A549 (cell line): ENCODE measurements at regions not wholly inside any gene's neighbourhood (a gene's known extent, or its start where the extent isn't known, plus 50 kb on each side); places are given as distances from the start of the nearest gene placed in this dataset.

Experiments used
- BHLHE40 ChIP-seq: IDR thresholded peaks from 2 replicates; pipeline ENCODE4 v1.6.1; 2012; ENCODE audit warnings: low read depth, low read length, inconsistent platforms
- CBX8 ChIP-seq: fragments of 200-600 bp; sonication (generic); IDR thresholded peaks from 2 replicates; pipeline ENCODE4 v1.6.1; 2016
- CEBPB ChIP-seq, 2 experiments: fragments of >200 bp in 1 of 2; sonication (Bioruptor Twin) in 1 of 2; formaldehyde crosslinking in 1 of 2; IDR thresholded peaks; 2 replicates each; pipeline ENCODE4 v1.6.1; 2012 to 2016
- CHD2 ChIP-seq: fragments of 150-350 bp; IDR thresholded peaks from 2 replicates; pipeline ENCODE4 v1.6.1; 2014; ENCODE audit warnings: low read length; ENCODE audit not compliant: partially characterized antibody
- CHD4 ChIP-seq: fragments of 200-600 bp; sonication (generic); IDR thresholded peaks from 2 replicates; pipeline ENCODE4 v1.6.1; 2016; ENCODE audit warnings: antibody characterized with exemption, mild to moderate bottlenecking, borderline replicate concordance
- EHF ChIP-seq: fragments of 250-450 bp; sonication (Bioruptor Pico); IDR thresholded peaks from 2 replicates; pipeline ENCODE4 v1.5.0; 2020; ENCODE audit warnings: mild to moderate bottlenecking
- EP300 ChIP-seq, 2 experiments: fragments of >200 bp; sonication (Bioruptor Twin); formaldehyde crosslinking; IDR thresholded peaks; 2 replicates in 1 of 2; 3 replicates in 1 of 2; pipeline ENCODE4 v1.6.1; 2016 to 2017
- FOSL2 ChIP-seq, 2 experiments: fragments of 450-650 bp in 1 of 2; fragments of >200 bp in 1 of 2; sonication (Bioruptor Twin) in 1 of 2; formaldehyde crosslinking; IDR thresholded peaks; 2 replicates each; pipeline versions ENCODE4 v1.5.0 to v1.6.1; 2016 to 2020; ENCODE audit warnings: mild to moderate bottlenecking in 1 of 2, moderate library complexity in 1 of 2
- GATA3 ChIP-seq: IDR thresholded peaks from 2 replicates; pipeline ENCODE4 v1.6.1; 2012; ENCODE audit warnings: borderline replicate concordance
- HDAC2 ChIP-seq: fragments of 200-600 bp; sonication (generic); IDR thresholded peaks from 2 replicates; pipeline ENCODE4 v1.6.1; 2016
- HEYL ChIP-seq: fragments of 250-450 bp; sonication (Bioruptor Pico); IDR thresholded peaks from 2 replicates; pipeline ENCODE4 v1.8.0; 2021; ENCODE audit warnings: mild to moderate bottlenecking, moderate library complexity
- HMGXB4 ChIP-seq: fragments of 250-450 bp; sonication (Bioruptor Pico); IDR thresholded peaks from 2 replicates; pipeline ENCODE4 v1.5.0; 2021; ENCODE audit warnings: mild to moderate bottlenecking, moderate library complexity, borderline replicate concordance
- HOXA7 ChIP-seq: fragments of 250-450 bp; sonication (Bioruptor Pico); IDR thresholded peaks from 2 replicates; pipeline ENCODE4 v1.5.0; 2020; ENCODE audit warnings: mild to moderate bottlenecking, moderate library complexity
- HOXB13 ChIP-seq: fragments of 250-450 bp; sonication (Bioruptor Pico); IDR thresholded peaks from 2 replicates; pipeline ENCODE4 v1.5.0; 2020; ENCODE audit warnings: low read depth, mild to moderate bottlenecking, moderate library complexity
- HOXB5 ChIP-seq: fragments of 250-450 bp; sonication (Bioruptor Pico); IDR thresholded peaks from 2 replicates; pipeline ENCODE4 v1.5.0; 2020; ENCODE audit warnings: mild to moderate bottlenecking, moderate library complexity
- JUN ChIP-seq, 2 experiments: fragments of >200 bp; sonication (Bioruptor Twin); formaldehyde crosslinking; IDR thresholded peaks; 2 replicates in 1 of 2; 3 replicates in 1 of 2; pipeline ENCODE4 v1.6.1; 2016 to 2017
- KDM1A ChIP-seq: fragments of 200-600 bp; sonication (generic); IDR thresholded peaks from 2 replicates; pipeline ENCODE4 v1.6.1; 2016; ENCODE audit warnings: low read depth, mild to moderate bottlenecking
- KDM5A ChIP-seq: fragments of 200-600 bp; sonication (generic); IDR thresholded peaks from 2 replicates; pipeline ENCODE4 v1.6.1; 2016; ENCODE audit warnings: antibody characterized with exemption, mild to moderate bottlenecking
- MAFK ChIP-seq: fragments of 450-650 bp; IDR thresholded peaks from 2 replicates; pipeline ENCODE4 v1.6.1; 2014; ENCODE audit not compliant: partially characterized antibody
- MAX ChIP-seq: IDR thresholded peaks from 2 replicates; pipeline ENCODE4 v1.6.1; 2012
- NPAS2 ChIP-seq: fragments of 250-450 bp; sonication (Bioruptor Pico); IDR thresholded peaks from 2 replicates; pipeline ENCODE4 v1.8.0; 2022; ENCODE audit warnings: mild to moderate bottlenecking, moderate library complexity, borderline replicate concordance
- PBX3 ChIP-seq: IDR thresholded peaks from 2 replicates; pipeline ENCODE4 v1.6.1; 2012
- PHF8 ChIP-seq: fragments of 200-600 bp; sonication (generic); IDR thresholded peaks from 2 replicates; pipeline ENCODE4 v1.6.1; 2016; ENCODE audit warnings: low read depth, mild to moderate bottlenecking, antibody characterized with exemption, moderate library complexity, borderline replicate concordance
- POLR2A ChIP-seq: IDR thresholded peaks from 2 replicates; pipeline ENCODE4 v1.6.1; 2012; ENCODE audit warnings: mild to moderate bottlenecking, low read length
- RARB ChIP-seq: fragments of 250-450 bp; sonication (Bioruptor Pico); IDR thresholded peaks from 2 replicates; pipeline ENCODE4 v1.8.0; 2021; ENCODE audit warnings: mild to moderate bottlenecking, moderate library complexity
- RCOR1 ChIP-seq: fragments of 150-350 bp; IDR thresholded peaks from 2 replicates; pipeline ENCODE4 v1.6.1; 2014; ENCODE audit warnings: antibody characterized with exemption, low read length, low read depth
- RFX5 ChIP-seq: fragments of 450-650 bp; IDR thresholded peaks from 2 replicates; pipeline ENCODE4 v1.7.1; 2014; ENCODE audit warnings: antibody characterized with exemption, mild to moderate bottlenecking, moderate library complexity
- SMC3 ChIP-seq: fragments of >200 bp; sonication (Bioruptor Twin); formaldehyde crosslinking; IDR thresholded peaks from 3 replicates; pipeline ENCODE4 v1.6.1; 2018; ENCODE audit warnings: inconsistent platforms
- TFCP2L1 ChIP-seq: fragments of 250-450 bp; sonication (Bioruptor Pico); IDR thresholded peaks from 2 replicates; pipeline ENCODE4 v1.5.0; 2021; ENCODE audit warnings: mild to moderate bottlenecking
- ZC3H11A ChIP-seq: fragments of 450-650 bp; IDR thresholded peaks from 2 replicates; pipeline ENCODE4 v1.6.1; 2014; ENCODE audit warnings: antibody characterized with exemption, mild to moderate bottlenecking
- ZFP36 ChIP-seq: fragments of 450-650 bp; IDR thresholded peaks from 2 replicates; pipeline ENCODE4 v1.6.1; 2014; ENCODE audit warnings: borderline replicate concordance; ENCODE audit not compliant: partially characterized antibody
- ZNF302 ChIP-seq: fragments of 250-450 bp; sonication (Bioruptor Pico); IDR thresholded peaks from 2 replicates; pipeline ENCODE4 v1.9.0; 2021; ENCODE audit warnings: inconsistent platforms, mild to moderate bottlenecking, moderate library complexity
- ZSCAN20 ChIP-seq: fragments of 250-450 bp; sonication (Bioruptor Pico); IDR thresholded peaks from 2 replicates; pipeline ENCODE4 v1.8.0; 2022; ENCODE audit warnings: mild to moderate bottlenecking, moderate library complexity
- TF ChIP-seq, protein P1 (sequence below): fragments of 450-650 bp; IDR thresholded peaks from 2 replicates; pipeline ENCODE4 v1.6.1; 2014; ENCODE audit warnings: antibody characterized with exemption
- TF ChIP-seq, protein P2 (sequence below): fragments of 250-450 bp; sonication (Bioruptor Pico); IDR thresholded peaks from 2 replicates; pipeline ENCODE4 v1.5.0; 2020; ENCODE audit warnings: low read depth, mild to moderate bottlenecking, moderate library complexity
- TF ChIP-seq, protein P3 (sequence below): fragments of >200 bp; sonication (Bioruptor Twin); formaldehyde crosslinking; IDR thresholded peaks from 3 replicates; pipeline ENCODE4 v1.6.1; 2016

GRCh38 chr7:134367956-134368749 is 51.4 kb upstream of the SLC35B4 start (continued):
- no peak for TF ChIP-seq PBX3
- TF ChIP-seq HOXA7, result no peak
- peak in 1 of 2 experiments; percentile 6; a peak in 1 of 5 replicates for TF ChIP-seq EP300 (IDR thresholded peaks at IDR 0.05)
- TF ChIP-seq, protein P1, sequence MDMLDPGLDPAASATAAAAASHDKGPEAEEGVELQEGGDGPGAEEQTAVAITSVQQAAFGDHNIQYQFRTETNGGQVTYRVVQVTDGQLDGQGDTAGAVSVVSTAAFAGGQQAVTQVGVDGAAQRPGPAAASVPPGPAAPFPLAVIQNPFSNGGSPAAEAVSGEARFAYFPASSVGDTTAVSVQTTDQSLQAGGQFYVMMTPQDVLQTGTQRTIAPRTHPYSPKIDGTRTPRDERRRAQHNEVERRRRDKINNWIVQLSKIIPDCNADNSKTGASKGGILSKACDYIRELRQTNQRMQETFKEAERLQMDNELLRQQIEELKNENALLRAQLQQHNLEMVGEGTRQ, result no peak
- no peak for TF ChIP-seq SMC3
- no peak; a peak in 1 of 4 replicates for TF ChIP-seq CEBPB (IDR thresholded peaks at IDR 0.05)
- TF ChIP-seq NPAS2 (CRISPR knock-in tag), result no peak
- TF ChIP-seq MAX, result no peak
- TF ChIP-seq ZSCAN20 (CRISPR knock-in tag), result peak; percentile 38
- no peak for TF ChIP-seq HDAC2
- TF ChIP-seq CHD4, result peak; percentile 34; the same call in 1 of the 2 replicates
- TF ChIP-seq BHLHE40, result no peak
- TF ChIP-seq ZFP36, result no peak
- TF ChIP-seq, protein P2, sequence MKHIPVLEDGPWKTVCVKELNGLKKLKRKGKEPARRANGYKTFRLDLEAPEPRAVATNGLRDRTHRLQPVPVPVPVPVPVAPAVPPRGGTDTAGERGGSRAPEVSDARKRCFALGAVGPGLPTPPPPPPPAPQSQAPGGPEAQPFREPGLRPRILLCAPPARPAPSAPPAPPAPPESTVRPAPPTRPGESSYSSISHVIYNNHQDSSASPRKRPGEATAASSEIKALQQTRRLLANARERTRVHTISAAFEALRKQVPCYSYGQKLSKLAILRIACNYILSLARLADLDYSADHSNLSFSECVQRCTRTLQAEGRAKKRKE (CRISPR knock-in tag), result no peak
- TF ChIP-seq ZC3H11A, result no peak
- no peak for TF ChIP-seq PHF8
- TF ChIP-seq HOXB13 (CRISPR knock-in tag), result peak; percentile 58; the same call in 1 of the 2 replicates
- no peak for TF ChIP-seq HOXB5
- TF ChIP-seq POLR2A, result no peak
- no peak for TF ChIP-seq MAFK
- no peak for TF ChIP-seq JUN (IDR thresholded peaks at IDR 0.05)
- TF ChIP-seq, protein P3, sequence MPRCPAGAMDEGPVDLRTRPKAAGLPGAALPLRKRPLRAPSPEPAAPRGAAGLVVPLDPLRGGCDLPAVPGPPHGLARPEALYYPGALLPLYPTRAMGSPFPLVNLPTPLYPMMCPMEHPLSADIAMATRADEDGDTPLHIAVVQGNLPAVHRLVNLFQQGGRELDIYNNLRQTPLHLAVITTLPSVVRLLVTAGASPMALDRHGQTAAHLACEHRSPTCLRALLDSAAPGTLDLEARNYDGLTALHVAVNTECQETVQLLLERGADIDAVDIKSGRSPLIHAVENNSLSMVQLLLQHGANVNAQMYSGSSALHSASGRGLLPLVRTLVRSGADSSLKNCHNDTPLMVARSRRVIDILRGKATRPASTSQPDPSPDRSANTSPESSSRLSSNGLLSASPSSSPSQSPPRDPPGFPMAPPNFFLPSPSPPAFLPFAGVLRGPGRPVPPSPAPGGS, result no peak
- TF ChIP-seq KDM5A, result no peak
- TF ChIP-seq KDM1A, result no peak
- TF ChIP-seq RCOR1, result no peak
- no peak for TF ChIP-seq RARB (CRISPR knock-in tag)
- no peak for TF ChIP-seq CBX8
- no peak for TF ChIP-seq RFX5
- TF ChIP-seq CHD2, result no peak
- no peak for TF ChIP-seq ZNF302
- TF ChIP-seq FOSL2 (IDR thresholded peaks at IDR 0.05), result no peak
- TF ChIP-seq FOSL2 (CRISPR knock-in tag; IDR thresholded peaks at IDR 0.05), result peak; percentile 10; the same call in 1 of the 2 replicates
- TF ChIP-seq GATA3, result no peak
- no peak; the same call in 1 of the 2 replicates for TF ChIP-seq HEYL (CRISPR knock-in tag)
- TF ChIP-seq TFCP2L1 (CRISPR knock-in tag), result no peak
- TF ChIP-seq HMGXB4 (CRISPR knock-in tag), result no peak
- peak; percentile 61; the same call in 1 of the 2 replicates for TF ChIP-seq EHF (CRISPR knock-in tag)
